Myocyte (in vitro differentiated cells): ENCODE measurements at regions not wholly inside any gene's neighbourhood (a gene's known extent, or its start where the extent isn't known, plus 50 kb on each side); places are given as distances from the start of the nearest gene placed in this dataset.
"Not testable (repeated sequence)": the region's sequence is repeated elsewhere in the genome, so short reads cannot be mapped to it uniquely, and the experiment has no call there.

ENCODE experiments used
- DNase-seq: peaks from one replicate; pipeline ENCODE4 v3.0.0-alpha.2; 2012; ENCODE audit warnings: low read depth

DNA sequence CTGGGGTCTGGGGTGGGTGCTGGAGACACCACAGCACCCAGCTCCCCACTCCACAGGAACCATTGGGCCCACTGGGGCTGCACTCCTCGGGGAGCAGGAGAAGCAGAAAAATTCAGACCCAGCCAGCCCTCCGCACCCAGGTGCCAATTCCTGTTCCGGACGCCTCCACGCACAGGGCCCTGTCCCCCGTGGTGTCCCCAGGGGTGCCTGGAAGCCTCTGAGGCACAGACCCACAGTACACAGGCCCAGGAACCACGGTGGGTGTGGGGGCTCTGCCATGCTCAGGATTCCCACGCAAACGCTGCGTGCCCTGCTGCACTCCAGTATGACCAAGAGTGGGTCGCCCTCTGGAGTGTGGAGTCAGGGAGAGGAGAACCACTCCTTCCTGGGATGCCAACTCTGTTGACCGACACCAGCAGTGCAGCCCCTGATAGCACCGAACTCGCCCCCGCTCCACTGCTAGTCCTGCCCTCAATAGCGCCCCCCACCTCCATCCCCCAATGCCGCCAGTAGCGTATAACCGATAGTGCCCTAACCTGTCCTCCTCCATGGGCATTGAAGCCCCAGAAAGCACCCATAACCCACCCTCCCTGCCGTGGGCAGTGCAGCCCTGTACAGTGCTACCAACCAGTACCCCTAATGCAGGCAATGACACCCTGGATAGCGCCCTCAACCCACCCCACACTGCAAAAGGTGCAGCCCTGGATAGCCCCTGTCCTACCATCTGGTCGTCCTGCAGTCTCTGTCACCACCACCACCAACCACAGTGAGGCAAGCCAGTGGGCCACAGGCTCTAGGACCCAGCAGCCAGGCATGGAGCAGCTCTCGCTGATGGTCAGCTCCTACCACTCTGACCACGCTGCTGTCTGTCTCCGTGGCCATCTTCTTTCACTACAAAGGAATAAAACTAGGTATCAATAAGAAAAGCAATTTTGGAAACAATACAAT is 2877.2 kb downstream of the RPIA start:
- not testable (repeated sequence) for DNase-seq

DNA sequence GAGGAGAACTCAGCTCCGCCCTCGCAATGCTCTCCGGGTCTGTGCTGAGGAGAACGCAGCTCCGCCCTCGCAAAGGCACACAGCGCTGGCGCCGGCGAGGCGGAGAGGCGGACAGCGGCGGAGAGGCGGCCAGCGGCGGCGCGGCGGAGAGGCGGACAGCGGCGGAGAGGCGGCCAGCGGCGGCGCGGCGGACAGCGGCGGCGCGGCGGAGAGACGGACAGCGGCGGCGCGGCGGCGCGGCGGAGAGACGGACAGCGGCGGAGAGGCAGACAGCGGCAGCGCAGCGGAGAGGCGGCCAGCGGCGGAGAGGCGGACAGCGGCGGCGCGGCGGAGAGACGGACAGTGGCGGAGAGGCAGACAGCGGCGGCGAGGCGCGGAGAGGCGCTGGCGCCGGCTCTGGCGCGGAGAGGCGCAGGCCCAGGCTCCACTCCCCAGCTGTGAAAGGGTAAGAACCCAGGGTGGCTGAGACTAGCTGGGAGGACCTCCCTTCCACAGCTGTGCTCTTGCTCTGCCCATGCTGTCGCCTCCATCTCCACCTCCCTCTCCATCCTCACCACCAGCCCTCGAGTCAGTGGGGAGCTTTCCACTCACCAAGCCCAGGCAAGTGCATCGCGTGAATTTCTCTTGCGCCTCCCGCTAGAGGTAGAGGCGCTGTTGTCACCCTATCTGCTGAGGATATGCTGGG is 2879.9 kb downstream of the RPIA start:
- DNase-seq: peak; percentile 9

DNA sequence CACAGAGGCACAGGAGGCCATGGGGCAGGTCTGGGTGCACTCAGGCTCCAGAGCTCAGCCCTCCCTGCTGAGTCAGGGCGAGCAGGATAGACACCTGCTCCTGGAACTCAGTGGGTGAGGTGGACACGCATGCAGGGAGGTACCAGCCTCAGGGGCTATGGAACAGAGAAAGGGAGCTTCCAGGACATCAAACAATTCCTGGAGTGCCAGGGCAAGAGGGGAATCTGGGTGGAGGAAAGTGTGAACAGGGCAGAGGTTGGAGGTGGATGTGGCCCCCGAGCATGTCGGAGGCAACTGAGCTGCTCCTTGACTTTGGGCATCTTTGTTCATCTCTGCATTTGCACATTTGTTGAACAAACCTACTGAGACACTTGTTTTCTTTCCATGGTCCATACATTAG is 2881.5 kb downstream of the RPIA start:
- not testable (repeated sequence) for DNase-seq

- DNase-seq: not testable (repeated sequence)
Measured at GRCh38 chr2:91573755-91574154, 2882.3 kb downstream of the RPIA start.

- DNase-seq: not testable (repeated sequence)
Measured at GRCh38 chr2:91574255-91574654, 2882.8 kb downstream of the RPIA start.

DNA sequence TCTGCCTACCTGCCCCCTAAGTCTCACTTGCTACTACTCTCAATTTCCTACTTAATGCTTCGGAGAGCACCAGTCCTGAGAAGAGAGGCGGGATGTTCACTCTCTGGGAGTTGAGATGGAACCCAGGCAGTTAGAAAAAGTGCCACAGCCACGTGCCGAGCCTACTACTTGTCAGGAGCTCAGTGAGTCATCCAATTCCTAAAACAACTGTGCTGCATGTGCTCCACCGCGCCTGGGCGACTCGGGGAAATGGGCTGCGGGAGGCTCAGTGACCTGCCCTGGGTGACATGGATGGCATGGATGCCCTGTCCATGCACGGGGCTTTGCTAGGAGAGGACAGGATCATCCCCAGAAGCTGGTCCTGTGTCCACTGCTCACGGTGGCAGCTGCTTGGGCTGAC is 2884.2 kb downstream of the RPIA start:
- DNase-seq: peak; percentile 2

DNA sequence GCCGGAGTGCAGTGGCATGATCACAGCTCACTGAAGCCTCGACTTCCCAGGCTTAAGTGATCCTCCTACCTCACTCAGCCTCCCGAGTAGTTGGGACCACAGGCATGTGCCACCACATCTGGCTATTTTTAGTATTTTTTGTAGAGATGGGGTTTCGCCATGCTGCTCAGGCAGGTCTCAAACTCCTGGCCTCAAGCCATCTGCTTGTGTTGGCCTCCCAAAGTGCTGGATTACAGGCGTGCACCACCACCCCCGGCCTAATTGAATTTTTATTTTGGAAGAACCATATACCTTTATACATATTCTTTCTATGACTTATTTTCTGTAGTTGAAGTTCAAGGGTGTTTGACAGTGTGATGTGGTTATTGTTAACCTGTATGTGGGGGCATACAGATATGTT is 2885.9 kb downstream of the RPIA start:
- DNase-seq: peak; percentile 6

DNA sequence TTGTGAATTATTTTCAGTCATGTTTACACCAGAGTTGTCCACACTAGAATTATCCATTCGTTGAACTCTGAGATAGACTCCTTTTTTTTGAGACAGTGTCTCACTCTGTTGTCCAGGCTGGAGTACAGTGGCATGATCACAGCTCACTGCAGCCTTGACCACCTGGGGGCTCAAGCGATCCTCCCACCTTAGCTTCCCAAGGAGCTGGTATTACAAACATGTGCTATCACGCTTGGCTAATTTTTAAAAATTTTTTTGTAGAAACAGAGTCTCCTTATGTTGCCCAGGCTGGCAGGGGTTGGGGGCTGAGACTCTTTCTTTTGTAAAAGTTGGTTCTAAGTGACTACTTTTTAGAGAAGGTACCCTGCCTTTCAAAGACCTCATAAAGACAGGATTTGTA is 2887.2 kb downstream of the RPIA start:
- DNase-seq: not testable (repeated sequence)

GRCh38 chr2:91579555-91579954 is 2888.1 kb downstream of the RPIA start:
- not testable (repeated sequence) for DNase-seq

GRCh38 chr2:91580043-91580442 is 2888.6 kb downstream of the RPIA start:
- not testable (repeated sequence) for DNase-seq

DNA sequence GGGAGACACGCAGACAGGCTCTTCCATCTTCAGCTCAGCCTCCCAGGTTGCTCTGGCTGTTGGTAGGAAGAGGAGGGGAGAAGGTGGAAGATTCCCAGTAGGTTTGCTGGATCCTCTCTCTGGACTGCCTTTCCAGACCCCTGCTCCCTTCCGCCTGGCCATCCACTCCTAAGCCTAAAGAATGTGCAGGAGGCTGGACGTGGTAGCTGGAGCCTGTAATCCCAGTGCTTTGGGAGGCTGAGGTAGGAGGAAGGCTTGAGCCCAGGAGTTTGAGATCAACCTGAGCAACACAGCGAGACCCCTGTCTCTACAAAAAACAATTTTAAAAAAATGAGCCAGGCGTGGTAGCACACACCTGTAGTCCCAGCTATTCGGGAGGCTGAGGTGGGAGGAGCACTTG is 2895.6 kb downstream of the RPIA start:
- not testable (repeated sequence) for DNase-seq

GRCh38 chr2:91587908-91588535 is 2896.5 kb downstream of the RPIA start:
- not testable (repeated sequence) for DNase-seq

GRCh38 chr2:91588782-91589223 is 2897.3 kb downstream of the RPIA start:
- DNase-seq: not testable (repeated sequence)

GRCh38 chr2:91589454-91590328 is 2898.2 kb downstream of the RPIA start:
- not testable (repeated sequence) for DNase-seq

DNA sequence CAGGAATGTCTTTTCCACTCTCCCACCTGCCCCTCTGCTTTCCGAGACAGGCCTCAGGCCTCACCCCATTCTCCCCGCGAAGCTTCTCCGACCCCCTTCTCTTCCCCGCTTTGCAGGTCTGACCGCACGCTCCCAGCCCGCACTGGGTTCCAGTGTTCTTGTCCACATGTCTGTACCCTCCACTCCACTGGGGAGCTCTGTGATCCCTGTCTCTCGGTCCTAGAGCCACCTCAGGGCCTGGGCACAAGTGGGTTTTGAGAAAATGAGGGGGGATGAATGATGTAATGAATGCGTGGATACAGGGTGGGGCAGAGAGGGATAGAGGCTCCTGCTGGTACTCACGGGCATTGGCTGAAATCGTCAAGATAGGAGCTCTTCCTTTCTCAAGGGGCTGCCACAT is 2898.9 kb downstream of the RPIA start:
- not testable (repeated sequence) for DNase-seq

DNA sequence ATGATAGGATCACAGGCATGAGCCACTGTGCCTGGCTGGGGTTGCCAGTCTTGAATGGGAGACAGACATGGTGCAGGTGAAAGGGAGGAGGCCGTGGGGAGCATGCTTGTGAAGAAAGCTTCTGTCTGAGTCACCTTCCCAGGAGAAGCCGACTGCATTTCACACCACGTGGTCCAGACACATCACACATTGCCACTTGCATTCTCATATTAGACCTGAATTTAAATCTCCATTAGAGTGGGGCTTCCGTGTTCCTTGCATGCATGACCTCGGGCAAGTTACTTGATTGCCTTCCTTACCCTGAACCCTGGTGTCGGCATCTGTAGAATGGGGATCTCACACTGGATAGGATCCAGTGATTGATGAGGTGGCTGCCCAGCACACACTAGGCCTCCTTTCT is 2899.6 kb downstream of the RPIA start:
- not testable (repeated sequence) for DNase-seq

DNA sequence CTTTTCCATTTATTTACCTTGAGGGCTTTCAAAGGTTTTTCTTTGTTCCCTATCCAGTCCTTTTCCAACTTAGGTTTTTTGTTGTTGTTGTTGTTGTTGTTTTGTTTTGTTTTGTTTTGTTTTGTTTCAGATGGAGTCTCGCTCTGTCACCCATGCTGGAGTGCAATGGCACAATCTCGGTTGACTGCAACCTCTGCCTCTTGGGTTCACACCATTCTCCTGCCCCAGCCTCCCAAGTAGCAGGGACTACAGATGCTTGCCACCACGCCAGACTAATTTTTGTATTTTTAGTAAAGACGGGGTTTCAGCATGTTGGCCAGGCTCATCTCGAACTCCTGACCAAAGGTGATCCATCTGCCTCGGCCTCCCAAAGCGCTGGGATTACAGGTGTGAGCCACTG is 2906.0 kb downstream of the RPIA start:
- not testable (repeated sequence) for DNase-seq

GRCh38 chr2:91598519-91598918 is 2907.0 kb downstream of the RPIA start:
- peak; percentile 37 for DNase-seq

GRCh38 chr2:91599000-91599399 is 2907.5 kb downstream of the RPIA start:
- peak; percentile 6 for DNase-seq

DNA sequence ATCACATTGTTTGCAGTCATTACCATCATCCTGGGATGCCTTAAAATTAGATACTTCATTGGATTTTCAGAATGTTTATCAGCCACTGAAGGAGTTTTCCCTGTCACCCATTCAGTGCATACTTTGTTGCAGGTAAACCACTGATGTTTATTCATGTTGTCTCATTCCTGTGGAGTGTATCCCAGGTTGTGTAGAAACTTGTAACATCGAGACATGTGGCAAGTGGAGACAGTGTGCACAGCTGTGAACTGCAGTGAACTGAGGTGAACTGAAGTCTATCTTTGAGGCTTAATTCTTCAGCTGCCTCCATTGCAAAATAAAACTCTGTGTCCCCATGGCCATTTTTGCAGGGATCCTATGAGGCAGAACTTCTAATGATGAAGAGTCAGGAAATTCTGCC is 2911.4 kb downstream of the RPIA start:
- not testable (repeated sequence) for DNase-seq

GRCh38 chr2:91603996-91604395 is 2912.5 kb downstream of the RPIA start:
- not testable (repeated sequence) for DNase-seq
